ENCODE measurements at regions not wholly inside any gene's neighbourhood (a gene's known extent, or its start where the extent isn't known, plus 50 kb on each side); places are given as distances from the start of the nearest gene placed in this dataset.

GRCh38 chr6:90417385-90417784 is 120.7 kb upstream of the BACH2 start:
- TF ChIP-seq CTCF (IDR thresholded peaks at IDR 0.05; ENCODE audit: borderline replicate concordance, control extremely low read depth, extremely low read depth, insufficient read depth, missing control alignments), result no peak
- no peak for DNase-seq (ENCODE audit: low spot score)
- in situ Hi-C loops (cut with MboI; ENCODE audit: low sequenced_read_pairs, unreplicated experiment), result no loop called here

- no peak for TF ChIP-seq CTCF (IDR thresholded peaks at IDR 0.05; ENCODE audit: borderline replicate concordance, control extremely low read depth, extremely low read depth, insufficient read depth, missing control alignments)
- in situ Hi-C loops (cut with MboI; ENCODE audit: low sequenced_read_pairs, unreplicated experiment), result no loop called here
These were observed 119.7 kb upstream of the BACH2 start for GRCh38 chr6:90416322-90416721.

GRCh38 chr6:90415178-90415577 is 118.5 kb upstream of the BACH2 start:
- in situ Hi-C loops (cut with MboI; ENCODE audit: low sequenced_read_pairs, unreplicated experiment), result no loop called here
- DNase-seq (ENCODE audit: low spot score), result no peak
- TF ChIP-seq CTCF (IDR thresholded peaks at IDR 0.05; ENCODE audit: borderline replicate concordance, control extremely low read depth, extremely low read depth, insufficient read depth, missing control alignments), result no peak

More at GRCh38 chr6:90416322-90416721, 119.7 kb upstream of the BACH2 start:
- no peak for DNase-seq (ENCODE audit: low spot score)

GRCh38 chr6:90414352-90414751 is 117.7 kb upstream of the BACH2 start:
- in situ Hi-C loops (cut with MboI; ENCODE audit: low sequenced_read_pairs, unreplicated experiment), result no loop called here
- DNase-seq (ENCODE audit: low spot score), result no peak
- TF ChIP-seq CTCF (IDR thresholded peaks at IDR 0.05; ENCODE audit: borderline replicate concordance, control extremely low read depth, extremely low read depth, insufficient read depth, missing control alignments), result no peak

- TF ChIP-seq CTCF (IDR thresholded peaks at IDR 0.05; ENCODE audit: borderline replicate concordance, control extremely low read depth, extremely low read depth, insufficient read depth, missing control alignments), result no peak
- DNase-seq (ENCODE audit: low spot score), result peak; percentile 63
- in situ Hi-C loops (cut with MboI; ENCODE audit: low sequenced_read_pairs, unreplicated experiment), result no loop called here
These were observed 117.2 kb upstream of the BACH2 start for GRCh38 chr6:90413867-90414266.

- in situ Hi-C loops (cut with MboI; ENCODE audit: low sequenced_read_pairs, unreplicated experiment), result no loop called here
- TF ChIP-seq CTCF (IDR thresholded peaks at IDR 0.05; ENCODE audit: borderline replicate concordance, control extremely low read depth, extremely low read depth, insufficient read depth, missing control alignments), result no peak
These were observed 116.8 kb upstream of the BACH2 start for GRCh38 chr6:90413396-90413795.

More at GRCh38 chr6:90413396-90413795, 116.8 kb upstream of the BACH2 start:
- no peak for DNase-seq (ENCODE audit: low spot score)
